ENCODE measurements at regions not wholly inside any gene's neighbourhood (a gene's known extent, or its start where the extent isn't known, plus 50 kb on each side); places are given as distances from the start of the nearest gene placed in this dataset.

DNA sequence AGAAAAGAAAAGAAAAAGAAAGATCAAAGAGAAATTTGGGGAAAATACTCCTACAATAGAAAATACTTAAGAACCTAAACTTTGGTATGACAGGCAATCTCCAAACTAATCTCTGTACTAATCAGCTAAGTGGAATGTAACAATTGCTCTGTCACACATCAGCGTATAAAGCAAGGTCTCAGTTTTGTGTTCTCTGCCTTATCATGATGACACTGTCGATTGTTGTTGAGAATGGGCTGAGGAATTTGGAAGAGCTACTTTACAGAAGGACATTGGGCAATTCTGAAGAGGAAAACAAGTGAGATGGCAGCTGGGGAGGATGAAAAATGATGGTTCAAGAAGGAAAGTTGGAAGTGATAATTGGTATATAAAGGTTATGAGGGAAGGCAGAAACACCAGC lies 486.0 kb upstream of the HTR2C start:
- intact Hi-C loops (cut with micrococcal nuclease) (no loop called here), in situ Hi-C loops (cut with MboI) (no loop called here)
- no peaks in the 10 kb centered on the region for H3K27me3 ChIP-seq (ENCODE audit: control insufficient read depth in 2 of 2, insufficient read depth in 2 of 2, low read length in 2 of 2)
- H3K4me3 ChIP-seq, result no peak overlapping the region
- BruUV-seq (replicated peaks), result no TSS peak
- H2AFZ ChIP-seq (ENCODE audit: low read depth, low read length), result no peak overlapping the region
- ChIA-PET POLR2A (interaction anchor here (0.8 to 1.0 kb wide), 2 partner anchors 10 to 93 kb away, joined by 3 read pairs; no protein-coding TSS in a partner anchor), CTCF (ENCODE audit: low intra/inter-chr PET ratio) (no interaction called here)
- DNase-seq (ENCODE audit: extremely low read depth in 1 of 4, low spot score in 3 of 4) (no peak), ATAC-seq (no peak), FAIRE-seq (peak; percentile 15)
- H3K9ac ChIP-seq (ENCODE audit: insufficient read depth in 1 of 2, low read depth in 2 of 2, low read length in 2 of 2), result no peak overlapping the region
- H4K20me1 ChIP-seq (replicated peaks; ENCODE audit: control insufficient read depth, insufficient read depth, low read length), result no peaks in the 10 kb centered on the region
- H3K79me2 ChIP-seq (ENCODE audit: control insufficient read depth, insufficient read depth, low read length), result no peaks in the 10 kb centered on the region
- no peak for TF ChIP-seq SMARCC2 (IDR thresholded peaks at IDR 0.05; ENCODE audit: low read depth)
- TF ChIP-seq HSF4 (CRISPR knock-in tag; IDR thresholded peaks at IDR 0.05; ENCODE audit: borderline replicate concordance), result no peak
- TF ChIP-seq DACH1 (IDR thresholded peaks at IDR 0.05; ENCODE audit: partially characterized antibody), result no peak
- TF ChIP-seq ZNF586 (CRISPR knock-in tag; conservative IDR thresholded peaks at IDR 0.05), result no peak
- no peak for TF ChIP-seq CTCFL (IDR thresholded peaks at IDR 0.05; ENCODE audit: borderline replicate concordance, insufficient read depth, low read depth, low read length, poor library complexity, severe bottlenecking)
- TF ChIP-seq, protein P1, sequence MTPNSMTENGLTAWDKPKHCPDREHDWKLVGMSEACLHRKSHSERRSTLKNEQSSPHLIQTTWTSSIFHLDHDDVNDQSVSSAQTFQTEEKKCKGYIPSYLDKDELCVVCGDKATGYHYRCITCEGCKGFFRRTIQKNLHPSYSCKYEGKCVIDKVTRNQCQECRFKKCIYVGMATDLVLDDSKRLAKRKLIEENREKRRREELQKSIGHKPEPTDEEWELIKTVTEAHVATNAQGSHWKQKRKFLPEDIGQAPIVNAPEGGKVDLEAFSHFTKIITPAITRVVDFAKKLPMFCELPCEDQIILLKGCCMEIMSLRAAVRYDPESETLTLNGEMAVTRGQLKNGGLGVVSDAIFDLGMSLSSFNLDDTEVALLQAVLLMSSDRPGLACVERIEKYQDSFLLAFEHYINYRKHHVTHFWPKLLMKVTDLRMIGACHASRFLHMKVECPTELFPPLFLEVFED (CRISPR knock-in tag; conservative IDR thresholded peaks at IDR 0.05), result no peak
- no peak for TF ChIP-seq ZNF696 (CRISPR knock-in tag; conservative IDR thresholded peaks at IDR 0.05)
- no peak for TF ChIP-seq ZNF518B (CRISPR knock-in tag; IDR thresholded peaks at IDR 0.05)
- no peak for TF ChIP-seq ZNF3 (CRISPR knock-in tag; IDR thresholded peaks at IDR 0.05)
- TF ChIP-seq RBM22 (IDR thresholded peaks at IDR 0.05; ENCODE audit: low read depth, low read length, poor library complexity, severe bottlenecking), result no peak
- H3K27ac ChIP-seq (ENCODE audit: extremely low read depth, low read depth, low read length), result no peak overlapping the region
- no peaks in the 10 kb centered on the region; the same call in 1 of the 2 replicates for H3K9me3 ChIP-seq (replicated peaks; ENCODE audit: control insufficient read depth, insufficient read depth, low read depth, low read length)
- H3K4me1 ChIP-seq (replicated peaks in 1 of 2; ENCODE audit: control insufficient read depth in 2 of 2, insufficient read depth in 2 of 2, low read length in 2 of 2), result no peaks in the 10 kb centered on the region
- H3K9me1 ChIP-seq (ENCODE audit: control insufficient read depth, insufficient read depth, low read length), result no peaks in the 10 kb centered on the region
- H3K4me2 ChIP-seq (ENCODE audit: insufficient read depth, low read length), result no peak overlapping the region
- WGBS (ENCODE audit: insufficient coverage, low coverage, missing lambda C conversion rate), result 3% methylated on average over 2 of the region's 2 CpGs
- no peaks in the 10 kb centered on the region for H3K36me3 ChIP-seq (ENCODE audit: control insufficient read depth, insufficient read depth, low read length)

All from K562 (cell line).